Lung (tissue), 11 donors: ENCODE measurements at regions not wholly inside any gene's neighbourhood (a gene's known extent, or its start where the extent isn't known, plus 50 kb on each side); places are given as distances from the start of the nearest gene placed in this dataset.

Experiments used
- ATAC-seq: fragments of 200-7000 bp; cut with Tn5 transposase; one replicate; pipeline ENCODE4 v1.9.1; 2020; ENCODE audit warnings: moderate number of reproducible peaks; ENCODE audit not compliant: insufficient read depth, low FRiP score
- DNase-seq, 3 donors: peaks; one replicate each; pipeline ENCODE4 v3.0.0-alpha.2; 2013 to 2017
- H3K27ac ChIP-seq, 2 donors: one replicate each; pipeline ENCODE4 v1.5.1; 2013; ENCODE audit warnings: mild to moderate bottlenecking in 2 of 2, moderate library complexity in 2 of 2, control low read depth in 1 of 2, inconsistent platforms in 1 of 2, low read depth in 1 of 2, low read length in 1 of 2
- H3K27me3 ChIP-seq, 3 donors: one replicate each; pipeline ENCODE4 v1.5.1; 2013; ENCODE audit warnings: low read length in 2 of 3; ENCODE audit not compliant: control insufficient read depth in 3 of 3, insufficient read depth in 3 of 3
- H3K36me3 ChIP-seq, 4 donors: one replicate each; pipeline ENCODE4 v1.5.1; 2013; ENCODE audit warnings: low read length in 4 of 4, mild to moderate bottlenecking in 1 of 4, moderate library complexity in 1 of 4; ENCODE audit not compliant: control insufficient read depth in 4 of 4, insufficient read depth in 4 of 4
- H3K4me1 ChIP-seq, 5 donors: one replicate each; pipeline ENCODE4 v1.5.1; 2013; ENCODE audit warnings: low read length in 5 of 5, mild to moderate bottlenecking in 2 of 5, moderate library complexity in 1 of 5; ENCODE audit not compliant: control insufficient read depth in 5 of 5, insufficient read depth in 5 of 5
- H3K4me3 ChIP-seq: one replicate; pipeline ENCODE4 v1.5.1; 2013; ENCODE audit warnings: mild to moderate bottlenecking, control low read depth, moderate library complexity
- H3K9ac ChIP-seq, 2 donors: one replicate each; pipeline ENCODE4 v1.5.1; 2013; ENCODE audit warnings: low read length in 2 of 2, control low read depth in 1 of 2; ENCODE audit not compliant: insufficient read depth in 1 of 2
- H3K9me3 ChIP-seq, 4 donors: one replicate each; pipeline ENCODE4 v1.5.1; 2013; ENCODE audit warnings: low read length in 3 of 4, mild to moderate bottlenecking in 1 of 4, moderate library complexity in 1 of 4; ENCODE audit not compliant: control insufficient read depth in 4 of 4, insufficient read depth in 3 of 4
- WGBS, 2 donors: extraction: QIAGEN DNeasy Blood & Tissue Kit; methylation state at CpG; one replicate each; pipeline ENCODE4 v1.1.7; 2013; 5-methylcytosine and 5-hydroxymethylcytosine counted together
- TF ChIP-seq, protein P1 (sequence below): IDR thresholded peaks from 2 replicates; pipeline ENCODE4 v1.5.1; 2012; ENCODE audit warnings: mild to moderate bottlenecking; ENCODE audit errors: control extremely low read depth, extremely low read depth
- donor health status: control.
- donor health status: control.
- donor health status: Bipolar disorder and iron deficiency.
- donor health status: healthy.
- donor health status: DM: yes; HTN: yes; CAD: no.

DNA sequence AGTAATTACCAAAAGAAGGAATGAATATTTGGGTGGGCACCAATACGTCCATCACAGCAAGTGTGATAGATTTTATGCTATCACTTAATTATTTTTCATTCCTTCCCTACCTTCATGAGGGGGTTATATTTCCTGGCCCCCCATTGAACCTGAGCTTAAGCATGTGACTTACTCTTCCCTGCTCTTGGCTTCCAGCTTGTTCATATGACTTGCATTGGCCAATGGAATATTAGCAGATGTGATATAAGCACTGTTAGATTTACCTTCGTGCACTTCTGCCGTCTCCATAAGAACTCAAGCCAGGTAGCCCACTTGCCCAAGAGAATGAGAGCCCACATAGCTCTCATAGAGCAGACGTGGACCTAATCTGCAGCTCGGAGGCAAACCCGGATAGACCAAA is 99.1 kb upstream of the SMARCA2 start:
- Histone ChIP-seq H3K4me3 (no peak overlapping the region), H3K27ac (no peak overlapping the region), H3K9me3 (peaks cover 0 to 4% (median 2%) of the 10 kb centered on the region in 4 donors), H3K9ac (no peak overlapping the region), H3K4me1 (peaks cover 0 to 24% (median 7%) of the 10 kb centered on the region in 5 donors), H3K27me3 (no peaks in the 10 kb centered on the region), H3K36me3 (no peaks in the 10 kb centered on the region)
- ATAC-seq = no peak
- WGBS, 2 donors = 88 to 92% methylated on average over 6 of the region's 6 CpGs
- DNase-seq = no peak
- TF ChIP-seq, protein P1, sequence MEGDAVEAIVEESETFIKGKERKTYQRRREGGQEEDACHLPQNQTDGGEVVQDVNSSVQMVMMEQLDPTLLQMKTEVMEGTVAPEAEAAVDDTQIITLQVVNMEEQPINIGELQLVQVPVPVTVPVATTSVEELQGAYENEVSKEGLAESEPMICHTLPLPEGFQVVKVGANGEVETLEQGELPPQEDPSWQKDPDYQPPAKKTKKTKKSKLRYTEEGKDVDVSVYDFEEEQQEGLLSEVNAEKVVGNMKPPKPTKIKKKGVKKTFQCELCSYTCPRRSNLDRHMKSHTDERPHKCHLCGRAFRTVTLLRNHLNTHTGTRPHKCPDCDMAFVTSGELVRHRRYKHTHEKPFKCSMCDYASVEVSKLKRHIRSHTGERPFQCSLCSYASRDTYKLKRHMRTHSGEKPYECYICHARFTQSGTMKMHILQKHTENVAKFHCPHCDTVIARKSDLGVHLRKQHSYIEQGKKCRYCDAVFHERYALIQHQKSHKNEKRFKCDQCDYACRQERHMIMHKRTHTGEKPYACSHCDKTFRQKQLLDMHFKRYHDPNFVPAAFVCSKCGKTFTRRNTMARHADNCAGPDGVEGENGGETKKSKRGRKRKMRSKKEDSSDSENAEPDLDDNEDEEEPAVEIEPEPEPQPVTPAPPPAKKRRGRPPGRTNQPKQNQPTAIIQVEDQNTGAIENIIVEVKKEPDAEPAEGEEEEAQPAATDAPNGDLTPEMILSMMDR = no peak

DNA sequence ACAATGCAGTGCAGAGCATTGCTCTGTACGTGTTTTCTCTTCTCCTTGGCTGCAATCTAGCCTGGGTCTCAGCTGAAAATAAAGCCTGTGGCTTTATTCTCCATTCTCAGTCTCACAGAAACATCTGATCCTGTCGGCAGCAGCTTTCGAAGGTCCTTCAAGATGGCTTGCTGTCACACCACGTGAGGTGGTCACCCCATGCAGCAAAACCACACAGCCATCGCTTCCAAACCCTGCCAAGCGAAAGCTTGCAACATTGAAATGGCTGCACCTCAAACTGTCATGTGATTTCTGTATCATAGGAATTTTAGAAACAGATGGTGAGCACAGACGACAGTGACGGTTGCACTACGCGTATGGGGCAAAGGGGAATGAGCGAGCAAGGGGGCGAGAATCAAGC is 98.5 kb upstream of the SMARCA2 start:
- Histone ChIP-seq H3K9me3 (peaks cover 0 to 4% (median 2%) of the 10 kb centered on the region in 4 donors), H3K27ac (no peak overlapping the region), H3K4me1 (peaks cover 0 to 24% (median 7%) of the 10 kb centered on the region in 5 donors), H3K9ac (no peak overlapping the region), H3K4me3 (no peak overlapping the region), H3K27me3 (no peaks in the 10 kb centered on the region), H3K36me3 (no peaks in the 10 kb centered on the region)
- WGBS, 2 donors = 70 to 80% methylated on average over 12 of the region's 12 CpGs
- ATAC-seq (no peak), DNase-seq (peak; percentile 35 to 57 (median 54))
- TF ChIP-seq, protein P1 = no peak

DNA sequence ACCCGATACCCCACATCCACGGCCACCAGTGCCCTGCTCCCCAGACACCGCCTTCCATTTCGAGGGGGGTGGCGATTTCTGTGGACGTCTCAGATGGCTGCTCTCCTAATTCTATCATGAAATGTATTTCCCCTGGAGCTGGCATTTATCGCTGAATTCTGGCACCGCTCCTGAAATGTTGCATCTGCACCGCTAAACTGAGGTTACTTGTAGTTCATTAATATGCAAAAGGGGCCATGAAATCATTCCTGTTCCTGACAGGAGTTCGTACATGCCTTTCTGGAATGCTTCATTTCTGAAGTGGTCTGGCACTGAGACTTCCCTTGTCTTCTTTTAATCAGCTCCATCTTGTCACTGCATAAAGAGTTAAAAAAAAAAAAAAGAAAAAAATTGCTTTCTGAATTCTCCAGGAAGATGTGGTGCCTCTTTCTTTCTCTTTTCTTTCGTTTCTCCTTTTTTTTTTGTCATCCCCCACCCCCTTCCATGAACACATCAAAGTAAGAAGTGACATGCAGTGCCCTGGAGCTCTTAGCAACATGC is 97.7 kb upstream of the SMARCA2 start:
- H3K36me3 ChIP-seq = no peaks in the 10 kb centered on the region
- peaks cover 0 to 2% (median under 1%) of the 10 kb centered on the region in 4 donors for H3K9me3 ChIP-seq
- H3K27me3 ChIP-seq = no peaks in the 10 kb centered on the region
- ATAC-seq = no peak
- no peak overlapping the region for H3K4me3 ChIP-seq
- DNase-seq = peak; percentile 48 to 51 (median 49)
- H3K27ac ChIP-seq = no peak overlapping the region
- peak overlapping the region in 1 of 2 donors; percentile 59 for H3K9ac ChIP-seq
- TF ChIP-seq, protein P1 = no peak
- peaks cover 0 to 24% (median 7%) of the 10 kb centered on the region in 5 donors for H3K4me1 ChIP-seq
- WGBS, 2 donors = 62 to 64% methylated on average over 11 of the region's 11 CpGs

DNA sequence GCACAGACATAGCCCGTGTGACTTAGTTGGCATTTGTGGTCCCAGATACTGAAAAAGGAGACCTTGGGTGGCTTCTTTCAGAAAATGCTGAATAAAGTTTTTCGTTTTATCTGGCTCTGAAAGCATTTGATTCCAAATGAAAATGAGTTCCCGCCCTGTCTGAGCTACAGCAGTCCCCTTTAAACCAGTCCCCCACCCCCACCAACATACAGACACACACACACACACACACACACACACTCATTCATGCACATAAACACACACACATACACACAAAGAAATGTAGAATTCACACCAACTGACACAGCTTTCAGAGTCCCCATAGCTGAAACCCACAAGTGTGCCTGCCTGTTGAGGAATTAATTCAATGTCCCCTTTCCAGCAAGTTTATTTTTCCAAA is 97.0 kb upstream of the SMARCA2 start:
- H3K4me3 ChIP-seq = no peak overlapping the region
- ATAC-seq = no peak
- WGBS, 2 donors = 68 to 73% methylated on average over 3 of the region's 3 CpGs
- peak in 2 of 3 donors; percentile 29 to 43 for DNase-seq
- no peaks in the 10 kb centered on the region for H3K36me3 ChIP-seq
- no peaks in the 10 kb centered on the region for H3K27me3 ChIP-seq
- peaks cover 0 to 24% (median 7%) of the 10 kb centered on the region in 5 donors for H3K4me1 ChIP-seq
- H3K27ac ChIP-seq = no peak overlapping the region
- no peak overlapping the region for H3K9ac ChIP-seq
- TF ChIP-seq, protein P1 = no peak
- H3K9me3 ChIP-seq = peaks cover 0 to 2% (median 0%) of the 10 kb centered on the region in 4 donors
